SJSA1 (cell line): ENCODE measurements at regions not wholly inside any gene's neighbourhood (a gene's known extent, or its start where the extent isn't known, plus 50 kb on each side); places are given as distances from the start of the nearest gene placed in this dataset.
A peak's percentile ranks its signal among the peaks of the same experiment; 100 is the strongest.

Experiments
- DNase-seq, 2 experiments: peaks; one replicate each; pipeline ENCODE4 v3.0.0-alpha.2; 2015 to 2020; ENCODE audit warnings: low spot score in 2 of 2, low read depth in 1 of 2
- H3K27ac ChIP-seq: fragments of 250-450 bp; sonication (Bioruptor Pico); 2 replicates; pipeline ENCODE4 v1.5.1; 2020; ENCODE audit warnings: mild to moderate bottlenecking, moderate library complexity
- H3K27me3 ChIP-seq: fragments of 250-450 bp; sonication (Bioruptor Pico); replicated peaks from 2 replicates; pipeline ENCODE4 v1.5.1; 2020; ENCODE audit warnings: mild to moderate bottlenecking, moderate library complexity
- H3K36me3 ChIP-seq: fragments of 250-450 bp; sonication (Bioruptor Pico); 2 replicates; pipeline ENCODE4 v1.5.1; 2020; ENCODE audit warnings: mild to moderate bottlenecking
- H3K4me1 ChIP-seq: fragments of 250-450 bp; sonication (Bioruptor Pico); replicated peaks from 2 replicates; pipeline ENCODE4 v1.6.1; 2021; ENCODE audit warnings: mild to moderate bottlenecking
- H3K4me3 ChIP-seq: fragments of 250-450 bp; sonication (Bioruptor Pico); 2 replicates; pipeline ENCODE4 v1.5.1; 2020; ENCODE audit warnings: mild to moderate bottlenecking
- H3K9me3 ChIP-seq: fragments of 250-450 bp; sonication (Bioruptor Pico); replicated peaks from 2 replicates; pipeline ENCODE4 v1.5.1; 2020; ENCODE audit warnings: mild to moderate bottlenecking

- DNase-seq, result no peak
- H3K4me3 ChIP-seq, result no peak overlapping the region
- H3K27ac ChIP-seq, result no peak overlapping the region
Measured at GRCh38 chr3:107942244-107942643, 148.6 kb downstream of the CD47 start.

GRCh38 chr3:107939691-107940442 lies 151.0 kb downstream of the CD47 start:
- H3K36me3 ChIP-seq, result no peaks in the 10 kb centered on the region
- H3K27me3 ChIP-seq, result no peaks in the 10 kb centered on the region
- H3K4me3 ChIP-seq, result no peak overlapping the region
- no peaks in the 10 kb centered on the region for H3K4me1 ChIP-seq
- H3K9me3 ChIP-seq, result no peaks in the 10 kb centered on the region
- DNase-seq, result no peak
- H3K27ac ChIP-seq, result no peak overlapping the region

More at GRCh38 chr3:107942244-107942643, 148.6 kb downstream of the CD47 start:
- Histone ChIP-seq H3K4me1 (no peaks in the 10 kb centered on the region), H3K36me3 (no peaks in the 10 kb centered on the region), H3K9me3 (no peaks in the 10 kb centered on the region), H3K27me3 (no peaks in the 10 kb centered on the region)

- H3K27me3 ChIP-seq, result no peaks in the 10 kb centered on the region
- no peak overlapping the region for H3K4me3 ChIP-seq
- H3K36me3 ChIP-seq, result no peaks in the 10 kb centered on the region
- H3K9me3 ChIP-seq, result no peaks in the 10 kb centered on the region
- peak in 1 of 2 experiments; percentile 38 for DNase-seq
- no peaks in the 10 kb centered on the region for H3K4me1 ChIP-seq
- H3K27ac ChIP-seq, result no peak overlapping the region
Measured at GRCh38 chr3:107938143-107938542, 152.7 kb downstream of the CD47 start.

- Histone ChIP-seq H3K27ac (no peak overlapping the region), H3K4me1 (no peaks in the 10 kb centered on the region), H3K27me3 (no peaks in the 10 kb centered on the region), H3K9me3 (no peaks in the 10 kb centered on the region), H3K36me3 (no peaks in the 10 kb centered on the region), H3K4me3 (no peak overlapping the region)
- no peak for DNase-seq
Measured at GRCh38 chr3:107934808-107935207, 156.0 kb downstream of the CD47 start.

GRCh38 chr3:107933450-107933849 lies 157.4 kb downstream of the CD47 start:
- no peak for DNase-seq
- Histone ChIP-seq H3K36me3 (no peaks in the 10 kb centered on the region), H3K9me3 (no peaks in the 10 kb centered on the region), H3K27ac (no peak overlapping the region), H3K4me1 (no peaks in the 10 kb centered on the region), H3K4me3 (no peak overlapping the region), H3K27me3 (no peaks in the 10 kb centered on the region)

- DNase-seq, result no peak
- no peaks in the 10 kb centered on the region for H3K9me3 ChIP-seq
Measured at GRCh38 chr3:107931326-107931725, 159.5 kb downstream of the CD47 start.

GRCh38 chr3:107929088-107929487 lies 161.7 kb downstream of the CD47 start:
- Histone ChIP-seq H3K36me3 (no peaks in the 10 kb centered on the region), H3K9me3 (no peaks in the 10 kb centered on the region)
- DNase-seq, result no peak

More at GRCh38 chr3:107931326-107931725, 159.5 kb downstream of the CD47 start:
- H3K4me3 ChIP-seq, result no peak overlapping the region
- H3K27me3 ChIP-seq, result no peaks in the 10 kb centered on the region
- H3K4me1 ChIP-seq, result peaks cover 5% of the 10 kb centered on the region; the same call in 1 of the 2 replicates
- H3K36me3 ChIP-seq, result no peaks in the 10 kb centered on the region
- no peak overlapping the region for H3K27ac ChIP-seq

GRCh38 chr3:107928084-107928445 lies 162.8 kb downstream of the CD47 start:
- Histone ChIP-seq H3K9me3 (no peaks in the 10 kb centered on the region), H3K27ac (peak overlapping the region; percentile 53), H3K4me3 (peak overlapping the region; percentile 54), H3K27me3 (no peaks in the 10 kb centered on the region), H3K4me1 (peaks cover 5% of the 10 kb centered on the region; the same call in 1 of the 2 replicates), H3K36me3 (no peaks in the 10 kb centered on the region)
- peak in 1 of 2 experiments; percentile 42 for DNase-seq

More at GRCh38 chr3:107929088-107929487, 161.7 kb downstream of the CD47 start:
- Histone ChIP-seq H3K27ac (no peak overlapping the region), H3K4me3 (no peak overlapping the region), H3K27me3 (no peaks in the 10 kb centered on the region), H3K4me1 (peaks cover 5% of the 10 kb centered on the region; the same call in 1 of the 2 replicates)

- H3K27me3 ChIP-seq, result no peaks in the 10 kb centered on the region
- peaks cover 5% of the 10 kb centered on the region; the same call in 1 of the 2 replicates for H3K4me1 ChIP-seq
- peak overlapping the region; percentile 53 for H3K27ac ChIP-seq
- H3K9me3 ChIP-seq, result no peaks in the 10 kb centered on the region
- peak overlapping the region; percentile 54 for H3K4me3 ChIP-seq
- no peaks in the 10 kb centered on the region for H3K36me3 ChIP-seq
- DNase-seq, result peak; percentile 66 to 79
Measured at GRCh38 chr3:107927361-107928083, 163.3 kb downstream of the CD47 start.

GRCh38 chr3:107925851-107926250 lies 165.0 kb downstream of the CD47 start:
- Histone ChIP-seq H3K4me1 (peaks cover 5% of the 10 kb centered on the region; the same call in 1 of the 2 replicates), H3K9me3 (no peaks in the 10 kb centered on the region), H3K4me3 (no peak overlapping the region), H3K36me3 (no peaks in the 10 kb centered on the region), H3K27me3 (no peaks in the 10 kb centered on the region; the same call in 1 of the 2 replicates), H3K27ac (no peak overlapping the region)
- DNase-seq, result no peak

- Histone ChIP-seq H3K27me3 (no peaks in the 10 kb centered on the region; the same call in none of the 2 replicates), H3K9me3 (no peaks in the 10 kb centered on the region), H3K27ac (no peak overlapping the region), H3K4me3 (no peak overlapping the region), H3K36me3 (no peaks in the 10 kb centered on the region), H3K4me1 (no peaks in the 10 kb centered on the region)
- DNase-seq, result no peak
Measured at GRCh38 chr3:107921038-107921437, 169.8 kb downstream of the CD47 start.

GRCh38 chr3:107920538-107920937 lies 170.3 kb downstream of the CD47 start:
- no peak for DNase-seq
- H3K9me3 ChIP-seq, result no peaks in the 10 kb centered on the region
- no peaks in the 10 kb centered on the region for H3K36me3 ChIP-seq
- no peak overlapping the region for H3K27ac ChIP-seq
- H3K4me3 ChIP-seq, result no peak overlapping the region
- H3K4me1 ChIP-seq, result no peaks in the 10 kb centered on the region
- H3K27me3 ChIP-seq, result no peaks in the 10 kb centered on the region; the same call in none of the 2 replicates

- H3K4me1 ChIP-seq, result no peaks in the 10 kb centered on the region
- H3K27me3 ChIP-seq, result no peaks in the 10 kb centered on the region; the same call in none of the 2 replicates
- H3K27ac ChIP-seq, result no peak overlapping the region
- DNase-seq, result no peak
- no peaks in the 10 kb centered on the region for H3K9me3 ChIP-seq
- no peak overlapping the region for H3K4me3 ChIP-seq
- H3K36me3 ChIP-seq, result no peaks in the 10 kb centered on the region
Measured at GRCh38 chr3:107919239-107919638, 171.6 kb downstream of the CD47 start.

GRCh38 chr3:107916171-107916570 lies 174.7 kb downstream of the CD47 start:
- Histone ChIP-seq H3K27ac (no peak overlapping the region), H3K27me3 (no peaks in the 10 kb centered on the region; the same call in 1 of the 2 replicates), H3K9me3 (no peaks in the 10 kb centered on the region), H3K36me3 (no peaks in the 10 kb centered on the region), H3K4me3 (no peak overlapping the region), H3K4me1 (no peaks in the 10 kb centered on the region)
- no peak for DNase-seq
